ENCODE measurements at regions not wholly inside any gene's neighbourhood (a gene's known extent, or its start where the extent isn't known, plus 50 kb on each side); places are given as distances from the start of the nearest gene placed in this dataset.
"Not testable (repeated sequence)": the region's sequence is repeated elsewhere in the genome, so short reads cannot be mapped to it uniquely, and the experiment has no call there.

DNA sequence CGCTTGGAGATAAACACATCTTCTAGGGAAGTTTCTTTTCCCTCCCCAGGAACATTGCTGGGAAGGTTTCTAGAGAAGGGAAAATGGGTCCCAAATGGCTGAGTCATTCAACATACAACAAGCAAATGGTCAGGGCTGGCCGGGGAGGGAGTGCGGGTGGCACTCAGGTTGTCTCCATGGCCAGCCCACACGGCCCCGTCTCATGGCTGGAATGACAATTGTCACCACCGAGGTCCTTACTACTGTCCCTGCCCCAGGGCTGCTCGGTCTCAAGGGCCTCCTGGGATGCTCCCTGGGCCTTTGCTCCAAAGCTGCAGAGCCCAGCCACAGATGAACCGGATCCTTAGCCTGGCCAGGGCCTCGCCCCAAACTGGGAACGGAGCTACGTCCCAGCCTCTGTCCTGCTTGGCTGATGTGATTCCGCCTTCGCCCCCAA, 121.9 kb downstream of the FGF18 start:
- DNase-seq (ENCODE audit: low spot score) (no peak), ATAC-seq (ENCODE audit: low FRiP score) (no peak)
- TF ChIP-seq, protein P1, sequence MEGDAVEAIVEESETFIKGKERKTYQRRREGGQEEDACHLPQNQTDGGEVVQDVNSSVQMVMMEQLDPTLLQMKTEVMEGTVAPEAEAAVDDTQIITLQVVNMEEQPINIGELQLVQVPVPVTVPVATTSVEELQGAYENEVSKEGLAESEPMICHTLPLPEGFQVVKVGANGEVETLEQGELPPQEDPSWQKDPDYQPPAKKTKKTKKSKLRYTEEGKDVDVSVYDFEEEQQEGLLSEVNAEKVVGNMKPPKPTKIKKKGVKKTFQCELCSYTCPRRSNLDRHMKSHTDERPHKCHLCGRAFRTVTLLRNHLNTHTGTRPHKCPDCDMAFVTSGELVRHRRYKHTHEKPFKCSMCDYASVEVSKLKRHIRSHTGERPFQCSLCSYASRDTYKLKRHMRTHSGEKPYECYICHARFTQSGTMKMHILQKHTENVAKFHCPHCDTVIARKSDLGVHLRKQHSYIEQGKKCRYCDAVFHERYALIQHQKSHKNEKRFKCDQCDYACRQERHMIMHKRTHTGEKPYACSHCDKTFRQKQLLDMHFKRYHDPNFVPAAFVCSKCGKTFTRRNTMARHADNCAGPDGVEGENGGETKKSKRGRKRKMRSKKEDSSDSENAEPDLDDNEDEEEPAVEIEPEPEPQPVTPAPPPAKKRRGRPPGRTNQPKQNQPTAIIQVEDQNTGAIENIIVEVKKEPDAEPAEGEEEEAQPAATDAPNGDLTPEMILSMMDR (IDR thresholded peaks at IDR 0.05), result no peak

- DNase-seq (ENCODE audit: low spot score) (no peak), ATAC-seq (ENCODE audit: low FRiP score) (no peak)
- TF ChIP-seq, protein P1 (IDR thresholded peaks at IDR 0.05), result no peak
These were observed 123.2 kb downstream of the FGF18 start for GRCh38 chr5:171542525-171543140.

DNA sequence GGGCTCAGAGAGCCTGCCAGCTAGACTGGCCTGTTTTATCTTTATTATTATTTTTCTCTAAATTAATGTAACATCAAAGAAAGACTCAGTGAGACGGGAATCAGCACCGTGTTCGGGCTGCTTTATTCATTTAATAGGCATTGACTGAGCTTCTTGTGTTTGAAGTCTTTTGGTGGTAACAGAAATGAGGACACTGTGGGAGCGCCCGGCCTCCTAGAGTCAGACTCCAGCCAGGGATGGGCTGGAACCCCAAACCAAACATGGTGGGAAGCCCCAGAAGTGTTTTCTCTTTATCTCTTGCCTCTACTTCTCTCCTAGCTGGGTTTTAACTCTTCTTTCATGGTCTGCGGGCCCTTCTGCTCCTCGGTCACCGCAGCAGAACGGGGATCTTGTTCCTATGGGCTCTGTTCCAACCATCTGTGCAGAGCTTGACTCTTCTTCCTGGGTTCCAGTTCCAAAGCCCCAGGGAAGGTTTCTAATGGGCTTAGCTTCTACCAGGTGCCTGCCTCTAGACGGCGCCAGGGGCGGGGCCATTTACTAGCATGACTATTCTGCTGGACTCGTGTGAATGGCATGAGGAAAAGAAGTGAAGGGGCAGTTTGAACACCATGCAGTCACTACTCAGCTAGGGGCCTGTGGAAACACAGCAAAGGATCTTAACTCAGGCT, 123.8 kb downstream of the FGF18 start:
- TF ChIP-seq, protein P1 (IDR thresholded peaks at IDR 0.05), result no peak
- DNase-seq (ENCODE audit: low spot score) (no peak), ATAC-seq (ENCODE audit: low FRiP score) (no peak)

- TF ChIP-seq, protein P1 (IDR thresholded peaks at IDR 0.05), result no peak
- ATAC-seq (ENCODE audit: low FRiP score), result no peak
These were observed 125.7 kb downstream of the FGF18 start for GRCh38 chr5:171544913-171545765.

GRCh38 chr5:171549274-171549673, 129.8 kb downstream of the FGF18 start:
- DNase-seq (ENCODE audit: low spot score) (no peak), ATAC-seq (ENCODE audit: low FRiP score) (no peak)
- TF ChIP-seq, protein P1 (IDR thresholded peaks at IDR 0.05), result no peak

More at GRCh38 chr5:171544913-171545765, 125.7 kb downstream of the FGF18 start:
- DNase-seq (ENCODE audit: low spot score), result no peak

DNA sequence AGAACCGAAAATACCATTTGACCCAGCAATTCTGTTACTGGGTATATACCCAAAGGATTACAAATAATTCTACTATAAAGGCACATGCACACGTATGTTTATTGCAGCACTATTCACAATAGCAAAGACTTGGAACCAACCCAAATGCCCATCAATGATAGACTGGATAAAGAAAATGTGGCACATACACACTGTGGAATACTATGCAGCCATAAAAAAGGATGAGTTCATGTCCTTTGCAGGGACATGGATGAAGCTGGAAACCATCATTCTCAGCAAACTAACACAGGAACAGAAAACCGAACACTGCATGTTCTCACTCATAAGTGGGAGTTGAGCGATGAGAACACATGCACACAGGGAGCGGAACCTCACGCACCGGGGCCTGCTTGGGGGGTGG, 134.4 kb downstream of the FGF18 start:
- DNase-seq (ENCODE audit: low spot score); ATAC-seq (ENCODE audit: low FRiP score): not testable (repeated sequence)

- ATAC-seq (ENCODE audit: low FRiP score) (no peak), DNase-seq (ENCODE audit: low spot score) (no peak)
- TF ChIP-seq, protein P1 (IDR thresholded peaks at IDR 0.05), result no peak
These were observed 135.7 kb downstream of the FGF18 start for GRCh38 chr5:171555160-171555559.
